ENCODE measurements at regions not wholly inside any gene's neighbourhood (a gene's known extent, or its start where the extent isn't known, plus 50 kb on each side); places are given as distances from the start of the nearest gene placed in this dataset.

GRCh38 chr18:76546436-76546835 is 51.4 kb upstream of the ZNF516 start:
- Histone ChIP-seq H4K91ac (replicated peaks; ENCODE audit: insufficient read length, low read length) (no peak overlapping the region), H3K27me3 (replicated peaks in 1 of 4; ENCODE audit: control insufficient read depth in 3 of 4, extremely low read depth in 1 of 4, insufficient read depth in 3 of 4, low read length in 3 of 4) (no peaks in the 10 kb centered on the region), H3K79me2 (ENCODE audit: control insufficient read depth in 1 of 2, insufficient read depth in 2 of 2, low read length in 2 of 2) (no peaks in the 10 kb centered on the region), H3K14ac (ENCODE audit: insufficient read length) (no peak overlapping the region), H3K18ac (ENCODE audit: extremely low read depth, low read length) (no peak overlapping the region; the same call in 1 of the 2 replicates), H2BK12ac (ENCODE audit: low read depth, low read length) (no peak overlapping the region), H3K9ac (replicated peaks in 1 of 4; ENCODE audit: extremely low read depth in 1 of 4, low read depth in 3 of 4, low read length in 3 of 4) (no peak overlapping the region; a peak in 1 of 7 replicates), H2BK120ac (replicated peaks; ENCODE audit: low read depth, low read length) (no peak overlapping the region), H3K9me3 (ENCODE audit: insufficient read depth in 2 of 2, low read depth in 1 of 2, low read length in 1 of 2) (no peaks in the 10 kb centered on the region), H2AK5ac (ENCODE audit: low read depth, low read length) (no peak overlapping the region), H3K4me2 (ENCODE audit: insufficient read depth in 1 of 2, low read depth in 2 of 2, low read length in 2 of 2) (no peak overlapping the region), H2BK15ac (ENCODE audit: low read length) (no peak overlapping the region), H4K5ac (ENCODE audit: insufficient read length, low read depth, low read length) (no peak overlapping the region), H3K79me1 (ENCODE audit: low read depth, low read length) (no peaks in the 10 kb centered on the region), H2BK5ac (ENCODE audit: low read depth, low read length) (no peak overlapping the region), H3K4me3 (ENCODE audit: extremely low read depth in 1 of 4, insufficient read depth in 2 of 4, low read depth in 3 of 4, low read length in 4 of 4) (no peak overlapping the region), H3K56ac (replicated peaks; ENCODE audit: insufficient read length, low read depth, low read length) (no peak overlapping the region), H3K4ac (replicated peaks; ENCODE audit: insufficient read length, low read depth, low read length) (no peak overlapping the region), H3K36me3 (ENCODE audit: control insufficient read depth in 2 of 4, insufficient read depth in 4 of 4, low read length in 3 of 4) (no peaks in the 10 kb centered on the region), H3K4me1 (replicated peaks in 1 of 4; ENCODE audit: control insufficient read depth in 3 of 4, insufficient read depth in 4 of 4, low read length in 3 of 4) (peaks cover 0 to 7% (median 2%) of the 10 kb centered on the region in 4 experiments; a peak in 4 of 7 replicates), H4K8ac (ENCODE audit: extremely low read depth, insufficient read depth, low read length) (no peak overlapping the region), H2AFZ (ENCODE audit: low read length) (no peak overlapping the region), H2BK20ac (ENCODE audit: low read length) (no peak overlapping the region), H3K23ac (ENCODE audit: insufficient read length) (no peak overlapping the region), H3K27ac (ENCODE audit: low read depth, low read length) (no peak overlapping the region), H4K20me1 (replicated peaks in 1 of 2; ENCODE audit: control insufficient read depth in 1 of 2, insufficient read depth in 2 of 2, low read length in 2 of 2) (no peaks in the 10 kb centered on the region), H3K23me2 (ENCODE audit: low read depth, low read length) (no peaks in the 10 kb centered on the region)
- POLR2A ChIA-PET (ENCODE audit: partially characterized antibody) = no interaction called here
- no peak for FAIRE-seq
- CTCF ChIA-PET (ENCODE audit: partially characterized antibody) = interaction anchor here (1.0 kb wide), 2 partner anchors 140 to 163 kb away, joined by 3 read pairs; no protein-coding TSS in a partner anchor
- 91% methylated on average over 6 of the region's 6 CpGs; no CpG with 5 or more reads in 1 of the 2 experiments for WGBS, 2 experiments (ENCODE audit: extremely low coverage in 1 of 2, insufficient coverage in 1 of 2, insufficient read length in 1 of 2, insufficient replicate concordance in 2 of 2, low coverage in 1 of 2, low lambda C conversion rate in 2 of 2, missing lambda C conversion rate in 1 of 2)
- DNase-seq (ENCODE audit: low read depth in 1 of 2, low spot score in 2 of 2) = no peak
- TF ChIP-seq JUN (IDR thresholded peaks at IDR 0.05; ENCODE audit: low read depth, low read length) = no peak

All from H1 (cell line).